ENCODE measurements at regions not wholly inside any gene's neighbourhood (a gene's known extent, or its start where the extent isn't known, plus 50 kb on each side); places are given as distances from the start of the nearest gene placed in this dataset.

DNA sequence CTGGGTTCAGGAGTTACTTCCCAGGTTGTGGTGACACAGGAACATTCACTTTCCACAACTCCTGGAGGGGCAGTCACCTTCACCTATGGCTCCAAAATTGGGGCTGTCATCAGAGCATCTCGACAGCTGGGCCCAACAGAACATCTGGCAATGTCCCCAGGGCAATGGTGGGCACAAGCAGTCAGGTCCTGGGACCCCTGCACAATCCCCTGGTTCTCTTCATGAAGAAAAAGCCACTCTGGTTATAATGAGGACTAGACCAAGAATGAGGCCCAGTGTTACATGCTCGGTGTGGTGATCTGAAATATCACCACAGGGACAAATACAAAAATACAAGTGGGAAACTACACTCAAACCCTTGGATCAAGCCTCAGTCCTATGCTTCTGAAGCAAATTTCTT lies 89.0 kb upstream of the VPREB1 start:
- ATAC-seq, result no peak
- no peak for DNase-seq
- intact Hi-C loops (cut with micrococcal nuclease), result no loop called here

DNA sequence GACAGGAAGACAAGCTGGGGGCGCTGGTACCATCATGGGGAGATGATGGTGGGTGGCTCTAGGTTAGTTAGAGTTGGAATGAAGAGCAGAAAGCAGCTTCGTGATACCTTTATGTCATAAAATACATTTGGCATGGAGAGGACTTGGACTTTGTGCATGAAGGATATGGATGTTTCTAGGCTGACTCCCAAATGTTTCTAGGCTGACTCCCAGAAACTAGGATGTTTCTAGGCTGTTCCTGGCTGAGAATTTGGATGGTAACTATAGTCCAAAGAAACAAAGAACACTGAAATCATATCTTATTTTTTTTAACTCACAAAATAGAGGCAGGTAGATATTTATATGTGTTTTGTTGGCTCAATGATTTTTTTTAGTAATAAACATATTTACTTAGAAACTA lies 89.4 kb upstream of the VPREB1 start:
- intact Hi-C loops (cut with micrococcal nuclease), result no loop called here
- DNase-seq, result no peak

DNA sequence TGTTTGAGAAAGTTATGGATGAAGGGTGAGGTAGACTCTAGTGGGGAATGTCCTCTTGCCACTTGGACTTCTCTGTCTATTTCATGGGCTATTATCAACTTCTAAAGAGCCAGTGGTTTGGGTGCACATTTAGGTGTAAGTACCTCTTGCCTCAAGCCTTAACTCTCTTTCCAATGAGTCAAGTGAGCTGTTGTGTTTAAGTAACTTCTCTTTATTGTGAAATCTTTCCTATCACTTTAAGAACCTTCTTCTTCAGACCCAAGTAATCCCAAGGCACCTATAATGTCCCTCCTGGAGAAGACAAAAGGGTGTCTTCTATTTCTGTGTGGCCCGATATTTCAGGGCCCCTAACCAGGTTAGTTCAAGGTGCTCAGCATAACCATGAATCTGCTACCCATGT lies 90.5 kb upstream of the VPREB1 start:
- DNase-seq (no peak), ATAC-seq (no peak)
- intact Hi-C loops (cut with micrococcal nuclease), result no loop called here

More for the DNA sequence above, 89.4 kb upstream of the VPREB1 start:
- no peak for ATAC-seq

DNA sequence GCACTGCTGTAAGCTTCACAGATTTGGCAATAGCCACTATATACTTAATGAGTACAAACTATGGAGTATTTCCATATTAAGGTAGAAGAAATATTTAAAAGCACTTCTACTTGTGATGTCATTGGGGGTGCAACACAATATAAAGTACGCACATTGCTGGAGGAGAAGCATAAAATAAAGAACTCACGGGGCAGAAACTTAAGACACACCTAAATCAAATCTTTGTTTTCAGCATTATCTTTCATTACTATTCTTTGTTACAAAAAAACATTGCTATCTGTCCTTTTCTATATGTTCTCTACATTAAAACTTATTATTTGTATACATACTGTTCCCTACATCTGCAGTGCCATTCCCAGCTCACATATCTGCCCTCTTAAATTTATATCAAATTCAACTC lies 93.3 kb upstream of the VPREB1 start:
- intact Hi-C loops (cut with micrococcal nuclease), result no loop called here
- ATAC-seq (no peak), DNase-seq (no peak)

DNA sequence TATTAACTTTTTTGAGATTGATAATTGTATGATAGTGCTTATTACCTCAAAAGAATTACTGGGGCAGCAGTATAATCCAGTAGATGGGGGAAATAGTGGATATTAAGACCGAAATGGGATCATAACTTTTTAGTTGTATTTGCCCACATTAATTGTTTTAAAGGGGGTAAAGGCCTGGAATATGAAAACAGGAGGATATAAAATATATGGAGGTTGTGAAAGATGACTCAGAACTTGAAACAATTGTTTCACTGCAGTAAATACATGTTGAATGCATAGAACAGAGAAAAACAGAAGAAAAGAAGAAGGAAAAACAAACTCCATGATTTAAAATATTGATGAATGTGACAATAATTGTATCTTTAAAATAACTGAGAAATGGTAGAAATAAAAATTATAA lies 94.1 kb upstream of the VPREB1 start:
- intact Hi-C loops (cut with micrococcal nuclease), result no loop called here
- DNase-seq (no peak), ATAC-seq (no peak)

DNA sequence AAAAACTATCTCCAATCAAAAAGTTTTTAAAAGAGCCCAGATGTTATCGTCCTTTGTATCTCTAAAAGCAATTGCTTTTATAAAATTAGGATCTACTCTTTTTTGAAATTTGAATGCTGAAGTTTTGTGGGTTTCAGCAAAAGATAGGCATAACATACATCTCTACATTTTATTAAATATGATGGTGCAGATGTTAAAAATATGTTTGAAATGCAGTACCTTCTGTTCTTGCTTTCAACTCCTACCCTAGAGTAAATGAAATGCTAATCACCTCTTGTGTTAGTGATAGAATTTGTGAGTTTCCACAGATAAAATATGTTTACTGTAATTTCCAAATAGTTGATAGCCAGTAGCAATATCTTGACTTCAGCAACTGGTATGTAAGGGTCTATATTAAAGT lies 95.7 kb upstream of the VPREB1 start:
- ATAC-seq, result no peak
- DNase-seq, result no peak
- intact Hi-C loops (cut with micrococcal nuclease), result no loop called here

DNA sequence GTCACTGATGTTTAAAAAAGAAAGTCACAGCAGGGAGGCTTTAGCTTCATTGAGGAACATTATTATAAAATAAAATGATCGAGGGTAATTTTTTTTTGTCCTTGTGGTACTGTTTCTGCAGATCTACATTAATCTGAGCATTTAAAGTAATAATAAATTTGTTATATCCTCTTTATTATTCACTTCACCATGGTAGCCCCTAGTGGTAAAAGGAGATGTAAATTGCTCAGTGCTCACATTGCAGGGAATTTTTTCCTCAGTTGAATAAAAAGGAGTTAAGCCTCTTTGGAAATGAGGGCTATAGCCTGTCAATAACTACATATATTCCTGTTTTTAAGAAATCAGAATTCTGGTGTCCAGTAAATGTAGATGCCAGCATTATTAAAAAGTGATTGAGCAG lies 99.7 kb upstream of the VPREB1 start:
- intact Hi-C loops (cut with micrococcal nuclease), result no loop called here
- ATAC-seq (no peak), DNase-seq (no peak)

DNA sequence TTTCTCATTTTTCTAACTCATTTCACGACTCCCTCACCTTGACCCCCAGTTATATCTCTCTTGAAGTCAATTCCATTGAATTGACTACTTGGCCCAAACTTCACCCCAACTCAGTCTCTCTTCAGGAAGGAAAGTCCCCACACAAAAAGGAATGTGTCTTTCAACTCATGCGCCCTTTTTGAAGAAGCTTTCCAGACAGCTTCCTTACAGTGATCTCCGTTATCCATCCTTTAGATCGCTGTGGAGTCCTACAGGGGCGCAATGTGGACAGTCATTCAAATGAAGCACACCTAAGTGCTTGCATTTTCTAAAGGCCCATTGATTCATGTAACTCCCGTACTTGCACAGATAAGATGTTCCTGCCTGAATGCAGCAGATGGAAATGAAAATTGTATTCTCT lies 101.1 kb upstream of the VPREB1 start:
- DNase-seq, result no peak
- intact Hi-C loops (cut with micrococcal nuclease), result no loop called here
- ATAC-seq, result no peak

DNA sequence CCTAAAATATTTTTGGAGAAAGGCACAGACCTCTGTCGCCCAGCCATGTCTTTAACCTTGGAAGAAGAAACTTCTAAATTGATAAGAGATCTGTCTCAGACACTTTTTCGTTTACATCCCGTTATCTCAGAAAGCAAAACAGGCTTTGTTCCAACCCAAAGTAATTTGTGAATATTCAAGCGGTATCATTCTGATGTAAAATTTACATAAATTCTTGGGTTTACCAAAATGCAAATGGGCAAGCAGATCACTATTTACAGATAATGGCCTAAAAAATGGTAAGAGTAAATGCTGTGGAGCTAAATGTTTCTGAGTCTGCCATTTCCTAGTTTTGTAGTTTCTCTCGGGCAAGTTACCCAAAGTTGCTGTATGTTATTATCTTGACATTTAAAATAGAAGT lies 101.9 kb upstream of the VPREB1 start:
- ATAC-seq, result no peak
- intact Hi-C loops (cut with micrococcal nuclease), result no loop called here
- DNase-seq, result no peak

DNA sequence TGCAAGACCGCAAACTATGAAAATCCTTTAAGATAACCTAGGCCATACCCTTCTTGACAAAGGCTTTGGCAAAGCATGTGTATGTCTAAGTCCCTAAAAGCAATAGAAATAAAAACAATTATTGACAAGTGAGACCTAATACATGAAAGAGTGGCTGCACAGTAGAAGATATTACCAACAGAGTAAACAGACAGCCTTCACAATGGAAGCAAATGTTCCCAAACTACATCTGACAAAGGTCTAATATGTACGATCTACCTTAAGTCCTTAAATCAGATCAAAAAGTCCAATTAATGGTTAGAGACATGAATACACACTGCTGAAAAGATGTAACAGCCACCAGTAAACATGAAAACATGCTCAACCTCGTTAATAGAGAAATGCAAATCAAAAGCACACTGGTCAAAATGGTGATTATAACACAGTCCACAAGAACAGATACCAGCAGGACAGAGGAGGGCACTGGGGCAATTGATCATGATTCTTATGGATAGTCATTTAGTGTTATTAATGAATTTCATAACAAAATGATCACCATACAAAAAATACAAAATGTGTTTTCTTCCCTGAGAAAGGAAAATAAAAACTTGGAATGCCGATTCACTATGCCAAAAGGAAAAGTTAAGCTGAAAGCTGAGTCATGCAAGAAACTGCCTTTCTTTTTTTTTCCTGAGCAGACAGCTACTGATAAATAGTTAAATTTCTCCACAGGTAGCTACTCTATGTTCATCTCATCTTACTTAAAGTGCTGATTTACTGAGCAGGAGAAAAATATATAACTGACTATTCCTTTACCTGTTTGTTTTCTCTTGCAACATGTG lies 102.6 kb upstream of the VPREB1 start:
- no peak for ATAC-seq
- intact Hi-C loops (cut with micrococcal nuclease), result no loop called here

DNA sequence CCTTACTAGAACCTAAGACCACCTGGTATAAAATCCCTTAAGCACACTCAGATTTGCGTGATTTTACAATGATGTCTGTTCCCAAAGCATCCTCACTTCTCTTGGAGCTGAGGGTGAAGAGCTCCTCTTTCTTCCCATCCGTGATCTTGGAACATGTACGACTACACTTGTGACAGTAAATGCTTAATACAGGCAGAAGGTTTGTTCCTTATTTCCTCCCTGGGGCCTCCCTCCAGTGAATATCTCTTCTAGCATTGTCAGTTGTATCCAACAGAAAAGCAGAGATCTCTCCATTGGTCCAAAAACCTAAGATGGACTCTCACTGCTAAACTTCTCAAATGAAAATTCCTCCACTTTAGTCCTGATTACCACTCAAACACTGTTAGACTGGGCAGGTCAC lies 103.6 kb upstream of the VPREB1 start:
- no peak for ATAC-seq
- intact Hi-C loops (cut with micrococcal nuclease), result no loop called here
- no peak for DNase-seq

More for the DNA sequence above, 102.6 kb upstream of the VPREB1 start:
- no peak for DNase-seq

DNA sequence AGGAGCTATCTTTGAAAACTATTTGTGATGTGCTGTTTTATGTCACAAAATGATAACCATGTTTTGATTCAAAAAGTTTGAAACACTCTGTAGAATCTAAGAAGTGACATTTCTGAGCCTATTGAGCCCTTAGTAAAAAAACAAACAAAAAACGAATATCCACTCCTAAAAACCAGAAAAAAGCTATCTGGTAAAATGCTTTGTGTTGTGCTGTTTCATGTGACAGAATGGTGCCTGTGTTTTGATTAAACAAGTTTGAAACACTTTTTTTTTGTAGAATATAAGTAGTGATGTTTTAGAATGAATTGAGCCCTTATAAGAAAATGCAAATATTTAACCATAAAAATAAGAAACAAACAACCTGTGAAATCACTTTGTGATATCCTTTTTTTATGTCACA lies 105.2 kb upstream of the VPREB1 start:
- DNase-seq, result no peak
- no peak for ATAC-seq
- intact Hi-C loops (cut with micrococcal nuclease), result no loop called here

DNA sequence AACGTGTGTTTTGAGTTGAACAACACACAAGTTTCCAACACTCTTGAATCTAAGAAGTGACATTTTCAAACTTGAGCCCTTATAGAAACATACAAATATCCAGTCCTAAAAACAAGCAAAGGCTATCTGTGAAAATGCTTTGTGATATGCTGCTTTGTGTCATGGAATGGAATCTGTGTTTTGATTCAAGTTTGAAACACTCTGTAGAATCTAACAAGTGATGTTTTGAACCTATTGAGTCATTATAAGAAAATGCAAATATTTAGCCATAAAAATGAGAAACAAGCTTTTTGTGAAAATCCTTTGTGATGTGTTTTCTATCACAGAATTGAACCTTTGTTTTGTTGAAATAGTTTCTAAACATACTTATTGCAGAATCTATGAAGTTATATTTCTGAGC lies 105.7 kb upstream of the VPREB1 start:
- no peak for ATAC-seq
- intact Hi-C loops (cut with micrococcal nuclease), result no loop called here
- no peak for DNase-seq

DNA sequence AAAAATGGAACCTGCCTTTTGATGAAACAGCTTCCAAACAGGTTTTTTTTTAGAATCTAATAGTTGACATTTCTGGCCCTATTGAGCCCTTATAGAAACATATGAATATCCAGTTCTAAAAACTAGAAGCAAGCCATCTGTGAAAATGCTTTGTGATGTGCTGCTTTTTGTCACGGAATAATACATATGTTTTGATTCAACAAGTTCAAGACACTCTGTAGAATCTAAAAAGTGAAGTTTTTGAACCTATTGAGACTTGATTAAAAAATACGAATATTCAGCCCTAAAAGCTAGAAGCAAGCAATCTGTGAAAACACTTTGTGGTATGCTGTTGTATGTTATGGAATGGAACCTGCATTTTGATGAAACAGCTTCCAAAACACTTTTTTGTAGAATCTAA lies 106.7 kb upstream of the VPREB1 start:
- ATAC-seq, result no peak
- intact Hi-C loops (cut with micrococcal nuclease), result no loop called here
- DNase-seq, result no peak

DNA sequence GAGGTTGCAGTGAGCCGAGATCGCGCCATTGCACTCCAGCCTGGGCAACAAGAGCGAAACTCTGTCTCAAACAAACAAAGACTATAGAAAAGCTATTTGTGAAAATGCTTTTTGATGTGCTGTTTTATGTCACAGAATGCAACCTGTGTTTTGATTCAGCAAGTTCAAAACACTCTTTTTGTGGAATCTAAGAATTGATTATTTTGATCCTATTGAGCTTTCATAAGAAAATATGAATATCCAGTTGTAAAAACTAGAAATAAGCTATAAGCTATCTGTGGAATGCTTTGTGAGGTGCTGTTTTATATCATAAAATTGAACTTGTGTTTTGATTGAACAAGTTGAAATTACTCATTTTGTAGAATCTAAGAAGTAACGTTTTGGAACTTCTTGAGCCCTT lies 110.7 kb upstream of the VPREB1 start:
- intact Hi-C loops (cut with micrococcal nuclease), result no loop called here
- DNase-seq (no peak), ATAC-seq (no peak)

DNA sequence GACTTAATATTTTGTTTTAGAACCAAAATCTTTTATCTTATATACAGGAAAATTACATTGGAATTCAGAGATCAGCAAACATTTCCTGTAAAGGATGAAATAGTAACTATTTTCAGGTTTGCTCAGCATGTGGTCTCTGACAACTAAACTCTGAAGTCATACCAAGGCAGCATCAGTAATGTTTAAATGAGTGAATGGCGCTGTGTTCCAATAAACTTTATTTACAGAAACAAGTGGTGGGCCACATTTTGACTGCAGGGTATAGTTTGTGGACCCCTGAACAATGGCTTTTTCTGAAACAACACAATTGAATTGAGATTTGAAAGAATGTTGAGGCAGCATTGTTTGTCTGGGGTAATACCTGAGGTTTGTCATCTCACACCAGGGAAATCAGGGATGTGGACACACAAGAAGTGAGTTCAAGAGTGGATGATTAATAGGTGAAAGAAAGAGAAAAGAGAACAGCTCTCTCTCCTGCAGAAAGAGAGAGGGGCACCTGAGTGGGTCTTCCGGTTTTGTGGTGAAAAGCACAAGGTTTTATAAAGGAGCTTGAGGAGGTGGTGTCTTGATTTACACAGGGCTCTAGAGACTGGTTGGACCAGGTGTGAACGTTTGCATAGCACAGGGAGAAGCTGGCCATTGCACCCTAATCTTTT lies 113.5 kb upstream of the VPREB1 start:
- intact Hi-C loops (cut with micrococcal nuclease), result no loop called here
- no peak for ATAC-seq
- DNase-seq, result no peak

DNA sequence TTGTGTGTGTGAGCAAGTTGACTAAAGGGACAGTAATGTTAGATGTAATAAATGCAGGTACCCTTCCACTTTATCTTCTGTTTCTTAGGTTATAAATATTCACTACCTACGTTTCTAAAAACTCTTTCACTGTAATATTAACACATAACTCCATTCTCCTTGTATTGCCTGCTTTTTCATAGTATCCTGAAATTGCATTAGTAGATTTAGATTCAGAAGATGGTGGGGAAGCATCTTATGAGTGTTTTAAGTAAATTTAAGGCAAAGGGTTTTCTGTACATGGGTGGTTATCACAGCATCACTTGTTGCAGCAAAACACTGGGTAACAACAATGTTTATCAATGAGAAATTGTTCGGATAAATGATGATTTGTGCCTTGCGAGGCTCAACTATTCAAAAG lies 115.2 kb upstream of the VPREB1 start:
- intact Hi-C loops (cut with micrococcal nuclease), result no loop called here
- no peak for ATAC-seq

DNA sequence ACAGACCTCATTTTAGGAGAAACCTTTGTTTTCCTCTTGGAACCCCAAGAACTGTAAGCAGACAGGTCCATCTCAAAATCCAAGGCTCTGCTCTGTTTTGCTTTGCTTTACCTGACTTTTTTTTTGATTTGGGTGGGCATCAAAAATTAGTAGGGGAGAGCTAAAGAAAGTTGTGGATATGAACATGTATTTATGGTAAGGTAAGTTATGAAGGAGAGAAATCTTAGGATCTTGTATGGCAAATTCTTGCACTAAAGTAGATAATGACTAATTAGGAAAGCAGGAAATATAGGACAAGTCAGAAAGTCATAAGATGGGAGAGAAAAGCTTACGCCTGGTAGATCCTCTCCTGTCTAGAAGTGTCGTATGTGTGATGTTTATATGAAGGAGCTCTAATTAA lies 116.1 kb upstream of the VPREB1 start:
- intact Hi-C loops (cut with micrococcal nuclease), result no loop called here
- DNase-seq (no peak), ATAC-seq (no peak)

More for the DNA sequence above, 115.2 kb upstream of the VPREB1 start:
- DNase-seq, result no peak

DNA sequence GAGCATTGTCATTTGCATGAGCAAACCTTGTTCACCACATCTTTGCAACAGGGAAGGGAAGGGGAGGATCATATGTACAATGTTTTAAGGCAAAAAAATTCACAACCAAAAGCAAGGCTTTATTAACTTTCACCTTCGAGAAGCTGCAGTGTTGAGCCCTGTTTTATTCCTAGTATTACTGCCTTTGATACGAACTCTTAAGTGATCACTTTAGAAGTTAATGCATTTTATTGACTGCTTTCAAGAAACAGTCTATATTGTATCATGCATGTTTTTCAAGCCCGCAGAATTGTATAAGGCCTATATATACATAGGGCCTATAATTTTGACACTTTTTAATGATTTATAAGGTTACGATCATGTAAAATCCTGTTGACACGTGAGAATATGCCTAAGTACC lies 117.5 kb upstream of the VPREB1 start:
- ATAC-seq, result no peak
- intact Hi-C loops (cut with micrococcal nuclease), result no loop called here
- DNase-seq, result no peak

DNA sequence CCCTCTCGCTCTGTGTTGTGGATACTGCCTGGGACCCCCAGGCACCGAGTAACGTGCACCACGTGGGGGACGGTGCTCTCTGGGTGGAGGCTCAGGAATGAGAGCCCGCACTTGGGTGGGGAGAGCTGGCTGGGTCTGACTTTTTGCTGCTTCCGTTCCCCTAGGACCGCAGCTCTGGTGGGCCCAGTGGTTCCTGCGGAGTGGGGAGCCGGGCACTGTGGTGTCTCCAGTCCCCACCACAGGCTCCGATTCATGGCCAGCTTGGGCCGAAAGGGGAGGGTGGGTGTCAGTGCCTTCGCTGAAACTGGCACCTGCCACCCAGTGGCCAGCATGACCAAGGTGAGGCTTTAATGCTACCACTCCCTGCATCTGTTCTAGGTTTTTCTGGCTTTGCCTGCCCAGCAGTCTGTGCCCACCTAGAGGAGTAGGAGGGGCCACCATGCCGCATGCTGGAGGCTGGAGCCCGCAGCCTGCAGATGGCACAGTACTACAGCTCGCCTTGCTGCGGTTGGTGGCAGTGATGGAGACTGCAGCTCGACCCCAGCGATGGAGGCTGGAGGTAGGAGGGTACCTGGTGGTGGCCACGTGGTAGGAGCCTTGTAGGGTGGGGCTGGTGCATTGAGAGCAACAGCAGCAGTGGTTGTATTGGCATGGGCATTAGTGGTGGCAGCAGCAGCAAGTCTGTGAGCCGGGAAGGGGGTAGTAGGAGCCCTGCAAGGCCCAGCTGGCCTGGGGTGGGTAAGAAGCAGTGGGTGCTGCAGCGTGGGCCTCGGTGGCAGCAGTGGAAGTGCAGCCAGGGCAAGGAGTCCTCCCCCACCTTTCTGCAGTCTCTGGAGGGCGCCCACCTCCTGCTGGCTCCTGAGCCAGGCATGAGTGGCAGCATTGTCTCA lies 118.8 kb upstream of the VPREB1 start:
- intact Hi-C loops (cut with micrococcal nuclease), result no loop called here
- no peak for DNase-seq
- ATAC-seq, result no peak

Measured in left ventricle myocardium superior (tissue), 1 donor.